GM06990 (cell line): ENCODE measurements at regions not wholly inside any gene's neighbourhood (a gene's known extent, or its start where the extent isn't known, plus 50 kb on each side); places are given as distances from the start of the nearest gene placed in this dataset.

ENCODE experiments used
- DNase-seq: peaks from one replicate; pipeline ENCODE4 v3.0.0-alpha.2; 2011; ENCODE audit not compliant: insufficient read length; ENCODE audit errors: extremely low read depth
- H3K27me3 ChIP-seq: replicated peaks from 2 replicates; pipeline ENCODE4 v1.6.0; 2011; ENCODE audit warnings: low read length; ENCODE audit not compliant: control insufficient read depth, insufficient read depth
- H3K36me3 ChIP-seq: 2 replicates; pipeline ENCODE4 v1.5.1; 2011; ENCODE audit warnings: low read length; ENCODE audit not compliant: control insufficient read depth, insufficient read depth
- H3K4me3 ChIP-seq: replicated peaks from 2 replicates; pipeline ENCODE4 v1.5.1; 2011; ENCODE audit warnings: low read depth, mild to moderate bottlenecking, control low read depth, low read length
- CTCF ChIP-seq: IDR thresholded peaks from 2 replicates; pipeline ENCODE4 v1.5.1; 2011; ENCODE audit warnings: low read length, control low read depth, mild to moderate bottlenecking, inconsistent platforms; ENCODE audit not compliant: insufficient read depth, poor library complexity, severe bottlenecking

GRCh38 chr12:132395908-132396305 is 66.5 kb upstream of the GALNT9 start:
- no peak for DNase-seq
- no peaks in the 10 kb centered on the region for H3K27me3 ChIP-seq
- H3K4me3 ChIP-seq = no peak overlapping the region
- TF ChIP-seq CTCF = no peak
- H3K36me3 ChIP-seq = no peaks in the 10 kb centered on the region

GRCh38 chr12:132395192-132395907 is 66.0 kb upstream of the GALNT9 start:
- H3K27me3 ChIP-seq = no peaks in the 10 kb centered on the region
- no peak for DNase-seq
- no peak overlapping the region for H3K4me3 ChIP-seq
- no peaks in the 10 kb centered on the region for H3K36me3 ChIP-seq
- no peak for TF ChIP-seq CTCF

- no peaks in the 10 kb centered on the region for H3K36me3 ChIP-seq
- no peaks in the 10 kb centered on the region for H3K27me3 ChIP-seq
- H3K4me3 ChIP-seq = no peak overlapping the region
- TF ChIP-seq CTCF = no peak
- DNase-seq = no peak
Measured at GRCh38 chr12:132393991-132394949, 64.9 kb upstream of the GALNT9 start.

GRCh38 chr12:132393245-132393795 is 63.9 kb upstream of the GALNT9 start:
- Histone ChIP-seq H3K4me3 (no peak overlapping the region), H3K27me3 (no peaks in the 10 kb centered on the region; the same call in 1 of the 2 replicates), H3K36me3 (no peaks in the 10 kb centered on the region)
- no peak for DNase-seq
- TF ChIP-seq CTCF = no peak

- TF ChIP-seq CTCF = no peak
- Histone ChIP-seq H3K36me3 (no peaks in the 10 kb centered on the region), H3K4me3 (no peak overlapping the region), H3K27me3 (no peaks in the 10 kb centered on the region; the same call in 1 of the 2 replicates)
- no peak for DNase-seq
Measured at GRCh38 chr12:132392389-132393244, 63.2 kb upstream of the GALNT9 start.
